ENCODE measurements at regions not wholly inside any gene's neighbourhood (a gene's known extent, or its start where the extent isn't known, plus 50 kb on each side); places are given as distances from the start of the nearest gene placed in this dataset.

DNA sequence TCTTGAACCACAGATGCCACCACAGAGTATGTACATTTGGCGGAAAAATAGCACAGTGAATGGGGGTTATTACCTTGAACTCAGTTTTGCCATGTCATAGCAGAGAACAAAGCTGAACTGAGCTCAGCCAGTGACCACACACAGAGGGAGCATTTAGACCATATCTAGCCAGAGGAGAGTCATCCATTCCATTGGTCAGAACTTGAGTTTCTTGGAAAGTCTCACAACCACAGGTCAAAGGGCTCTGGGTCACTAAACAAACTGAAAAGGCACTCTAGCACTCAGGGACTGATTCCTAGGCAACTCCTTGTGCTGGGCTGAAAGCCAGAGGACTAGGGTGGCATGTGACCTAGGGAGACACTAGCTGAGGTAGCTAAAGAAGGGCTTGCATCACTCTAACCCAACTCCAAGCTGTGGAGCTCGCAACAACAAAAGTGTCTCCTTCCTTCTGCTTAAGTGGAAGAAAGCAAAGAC lies 239.7 kb upstream of the SEMA3D start:
- Histone ChIP-seq H3K4me3 (no peak overlapping the region), H3K27me3 (no peaks in the 10 kb centered on the region), H3K27ac (no peak overlapping the region), H3K4me1 (no peaks in the 10 kb centered on the region), H3K36me3 (no peaks in the 10 kb centered on the region), H3K9me3 (no peaks in the 10 kb centered on the region)
- 86 to 93% (median 93%) methylated on average over 2 of the region's 2 CpGs for WGBS, 5 donors
- intact Hi-C loops (cut with DNase I; ENCODE audit: low total_unique reads) = no loop called here
- TF ChIP-seq EP300 (IDR thresholded peaks at IDR 0.05) = no peak
- TF ChIP-seq POLR2AphosphoS5 (IDR thresholded peaks at IDR 0.05) = no peak
- TF ChIP-seq, protein P1, sequence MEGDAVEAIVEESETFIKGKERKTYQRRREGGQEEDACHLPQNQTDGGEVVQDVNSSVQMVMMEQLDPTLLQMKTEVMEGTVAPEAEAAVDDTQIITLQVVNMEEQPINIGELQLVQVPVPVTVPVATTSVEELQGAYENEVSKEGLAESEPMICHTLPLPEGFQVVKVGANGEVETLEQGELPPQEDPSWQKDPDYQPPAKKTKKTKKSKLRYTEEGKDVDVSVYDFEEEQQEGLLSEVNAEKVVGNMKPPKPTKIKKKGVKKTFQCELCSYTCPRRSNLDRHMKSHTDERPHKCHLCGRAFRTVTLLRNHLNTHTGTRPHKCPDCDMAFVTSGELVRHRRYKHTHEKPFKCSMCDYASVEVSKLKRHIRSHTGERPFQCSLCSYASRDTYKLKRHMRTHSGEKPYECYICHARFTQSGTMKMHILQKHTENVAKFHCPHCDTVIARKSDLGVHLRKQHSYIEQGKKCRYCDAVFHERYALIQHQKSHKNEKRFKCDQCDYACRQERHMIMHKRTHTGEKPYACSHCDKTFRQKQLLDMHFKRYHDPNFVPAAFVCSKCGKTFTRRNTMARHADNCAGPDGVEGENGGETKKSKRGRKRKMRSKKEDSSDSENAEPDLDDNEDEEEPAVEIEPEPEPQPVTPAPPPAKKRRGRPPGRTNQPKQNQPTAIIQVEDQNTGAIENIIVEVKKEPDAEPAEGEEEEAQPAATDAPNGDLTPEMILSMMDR (IDR thresholded peaks at IDR 0.05) = no peak
- TF ChIP-seq POLR2A (IDR thresholded peaks at IDR 0.05) = no peak
- no peak for DNase-seq

DNA sequence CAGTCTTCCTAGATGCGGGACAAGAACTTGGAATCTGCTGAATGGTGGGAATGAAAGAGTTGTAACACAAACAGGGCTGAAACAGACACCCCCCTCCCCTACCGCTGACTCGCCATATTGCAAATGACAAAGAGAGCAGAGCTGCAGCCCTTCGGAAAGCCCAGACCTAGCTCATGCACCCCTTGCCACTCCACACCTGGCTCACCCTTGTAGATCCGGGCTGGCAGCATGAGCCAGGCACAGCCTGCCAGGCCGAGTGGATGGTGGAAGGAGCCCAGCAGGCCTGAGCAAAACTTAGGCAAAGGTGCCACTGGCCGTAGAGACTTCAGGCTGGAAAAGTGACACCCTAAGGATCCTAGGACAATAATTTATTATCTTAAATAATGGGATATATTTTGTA lies 237.4 kb upstream of the SEMA3D start:
- Histone ChIP-seq H3K27me3 (no peaks in the 10 kb centered on the region), H3K9me3 (no peaks in the 10 kb centered on the region), H3K4me1 (no peaks in the 10 kb centered on the region), H3K4me3 (no peak overlapping the region), H3K36me3 (no peaks in the 10 kb centered on the region), H3K27ac (no peak overlapping the region)
- DNase-seq = no peak
- intact Hi-C loops (cut with DNase I; ENCODE audit: low total_unique reads) = no loop called here
- WGBS, 5 donors = 91 to 95% (median 94%) methylated on average over 7 of the region's 7 CpGs
- TF ChIP-seq EP300 (IDR thresholded peaks at IDR 0.05) = no peak
- TF ChIP-seq, protein P1 (IDR thresholded peaks at IDR 0.05) = no peak
- TF ChIP-seq POLR2AphosphoS5 (IDR thresholded peaks at IDR 0.05) = no peak
- TF ChIP-seq POLR2A (IDR thresholded peaks at IDR 0.05) = no peak

DNA sequence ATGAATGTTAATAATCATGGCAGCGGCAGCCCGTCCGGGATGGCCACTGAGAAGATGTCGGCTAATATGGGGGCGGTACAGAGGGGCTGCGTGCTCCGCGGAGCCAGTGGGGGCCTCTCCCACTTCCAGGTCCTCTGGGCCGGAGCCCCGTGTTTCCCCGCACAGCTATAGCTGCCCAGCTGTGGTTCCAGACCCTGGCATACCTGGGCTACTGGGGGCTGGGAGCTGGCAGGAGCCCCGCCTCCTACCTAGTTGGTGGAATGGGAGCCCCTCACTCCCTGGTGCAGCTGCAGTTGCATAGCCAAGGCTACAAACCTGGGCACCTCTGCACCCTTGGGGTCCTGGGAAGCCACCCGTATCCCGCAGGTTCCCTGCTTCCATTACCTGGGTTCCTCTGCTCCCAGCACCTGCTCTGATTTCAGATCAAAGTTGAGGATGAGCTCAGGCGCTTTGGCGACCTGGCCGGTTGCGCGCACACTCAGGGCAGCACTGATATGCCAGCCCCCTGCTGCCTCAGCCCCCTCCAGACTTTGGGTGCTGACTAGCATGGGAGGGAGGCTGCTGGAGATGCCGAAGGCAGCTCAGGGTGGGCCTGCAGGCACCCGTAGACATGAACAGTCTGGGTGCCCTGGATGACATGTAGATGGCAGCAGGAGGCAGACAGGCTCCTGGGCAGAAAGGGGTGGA lies 236.5 kb upstream of the SEMA3D start:
- intact Hi-C loops (cut with DNase I; ENCODE audit: low total_unique reads) = no loop called here
- TF ChIP-seq, protein P1 (IDR thresholded peaks at IDR 0.05) = no peak
- TF ChIP-seq EP300 (IDR thresholded peaks at IDR 0.05) (no peak), POLR2A (IDR thresholded peaks at IDR 0.05) (no peak), POLR2AphosphoS5 (IDR thresholded peaks at IDR 0.05) (no peak)

DNA sequence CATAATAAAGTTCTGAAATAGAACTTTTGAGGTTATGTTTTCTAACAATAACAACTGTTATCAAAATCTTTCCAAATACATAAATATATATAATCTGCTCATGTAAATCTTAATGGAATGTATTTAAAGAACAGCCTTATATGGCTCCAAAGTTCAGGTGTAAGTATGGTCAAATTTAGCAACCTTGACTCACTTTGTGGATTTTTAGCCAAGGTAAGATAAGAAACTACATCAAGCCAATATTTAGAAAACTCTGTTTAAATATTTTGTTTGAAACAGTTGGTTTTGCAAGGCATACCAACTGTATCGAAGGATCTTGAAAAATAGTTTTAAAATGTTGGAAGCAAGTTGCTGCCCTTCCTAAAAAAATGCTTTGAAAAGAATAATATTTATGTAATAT lies 228.9 kb upstream of the SEMA3D start:
- Histone ChIP-seq H3K4me3 (no peak overlapping the region), H3K27ac (no peak overlapping the region), H3K4me1 (no peaks in the 10 kb centered on the region), H3K9me3 (no peaks in the 10 kb centered on the region), H3K36me3 (no peaks in the 10 kb centered on the region), H3K27me3 (no peaks in the 10 kb centered on the region)
- intact Hi-C loops (cut with DNase I; ENCODE audit: low total_unique reads) = no loop called here
- no peak for TF ChIP-seq EP300 (IDR thresholded peaks at IDR 0.05)
- TF ChIP-seq POLR2AphosphoS5 (IDR thresholded peaks at IDR 0.05) = no peak
- no peak for TF ChIP-seq POLR2A (IDR thresholded peaks at IDR 0.05)
- TF ChIP-seq, protein P1 (IDR thresholded peaks at IDR 0.05) = no peak
- 35 to 45% (median 37%) methylated on average over 1 of the region's 1 CpG for WGBS, 5 donors
- DNase-seq = no peak

More for the DNA sequence above, 236.5 kb upstream of the SEMA3D start:
- H3K4me1 ChIP-seq = no peaks in the 10 kb centered on the region
- no peaks in the 10 kb centered on the region for H3K27me3 ChIP-seq
- H3K4me3 ChIP-seq = no peak overlapping the region
- no peaks in the 10 kb centered on the region for H3K9me3 ChIP-seq
- WGBS, 5 donors = 93 to 98% (median 93%) methylated on average over 19 to 21 of the region's 21 CpGs
- no peaks in the 10 kb centered on the region for H3K36me3 ChIP-seq
- DNase-seq = no peak
- no peak overlapping the region for H3K27ac ChIP-seq
